ENCODE measurements at regions not wholly inside any gene's neighbourhood (a gene's known extent, or its start where the extent isn't known, plus 50 kb on each side); places are given as distances from the start of the nearest gene placed in this dataset.
"Not testable (repeated sequence)": the region's sequence is repeated elsewhere in the genome, so short reads cannot be mapped to it uniquely, and the experiment has no call there.

GRCh38 chr9:68627104-68627503 lies 77.9 kb upstream of the PIP5K1B start:
- no peak overlapping the region for H3K4me3 Mint-ChIP-seq
- no peaks in the 10 kb centered on the region for H3K4me1 Mint-ChIP-seq (ENCODE audit: low read depth in 2 of 2)
- no peaks in the 10 kb centered on the region for H3K36me3 Mint-ChIP-seq (ENCODE audit: insufficient read depth)
- no peak for ATAC-seq (replicated peaks)
- peaks cover 13 to 21% of the 10 kb centered on the region in 2 donors for H3K27me3 Mint-ChIP-seq
- no peaks in the 10 kb centered on the region for H3K9me3 Mint-ChIP-seq
- H3K27ac Mint-ChIP-seq, result no peak overlapping the region
- no peak for DNase-seq

GRCh38 chr9:68627594-68627993 lies 77.4 kb upstream of the PIP5K1B start:
- Mint-ChIP-seq H3K9me3 (no peaks in the 10 kb centered on the region), H3K36me3 (ENCODE audit: insufficient read depth) (no peaks in the 10 kb centered on the region), H3K27me3 (peaks cover 13 to 21% of the 10 kb centered on the region in 2 donors), H3K4me3 (no peak overlapping the region), H3K27ac (no peak overlapping the region), H3K4me1 (ENCODE audit: low read depth in 2 of 2) (no peaks in the 10 kb centered on the region)
- ATAC-seq (replicated peaks) (no peak), DNase-seq (no peak)

GRCh38 chr9:68629042-68629441 lies 76.0 kb upstream of the PIP5K1B start:
- ATAC-seq (replicated peaks), result no peak
- H3K27ac Mint-ChIP-seq, result no peak overlapping the region
- DNase-seq, result no peak
- no peak overlapping the region for H3K4me3 Mint-ChIP-seq
- H3K4me1 Mint-ChIP-seq (ENCODE audit: low read depth in 2 of 2), result no peaks in the 10 kb centered on the region
- H3K9me3 Mint-ChIP-seq, result no peaks in the 10 kb centered on the region
- H3K27me3 Mint-ChIP-seq, result peaks cover 6 to 10% of the 10 kb centered on the region in 2 donors
- H3K36me3 Mint-ChIP-seq (ENCODE audit: insufficient read depth), result no peaks in the 10 kb centered on the region

- DNase-seq (no peak), ATAC-seq (replicated peaks) (no peak)
- no peak overlapping the region for H3K4me3 Mint-ChIP-seq
- H3K9me3 Mint-ChIP-seq, result no peaks in the 10 kb centered on the region
- no peaks in the 10 kb centered on the region for H3K36me3 Mint-ChIP-seq (ENCODE audit: insufficient read depth)
- H3K4me1 Mint-ChIP-seq (ENCODE audit: low read depth in 2 of 2), result no peaks in the 10 kb centered on the region
- no peak overlapping the region for H3K27ac Mint-ChIP-seq
- H3K27me3 Mint-ChIP-seq, result peaks cover 11 to 13% of the 10 kb centered on the region in 2 donors
These were observed 73.2 kb upstream of the PIP5K1B start for GRCh38 chr9:68631811-68632210.

GRCh38 chr9:68637020-68637419 lies 68.0 kb upstream of the PIP5K1B start:
- H3K27me3 Mint-ChIP-seq, result peaks cover 13 to 23% of the 10 kb centered on the region in 2 donors
- no peak for DNase-seq
- no peak overlapping the region for H3K4me3 Mint-ChIP-seq
- H3K27ac Mint-ChIP-seq, result no peak overlapping the region
- H3K36me3 Mint-ChIP-seq (ENCODE audit: insufficient read depth), result no peaks in the 10 kb centered on the region
- no peaks in the 10 kb centered on the region for H3K4me1 Mint-ChIP-seq (ENCODE audit: low read depth in 2 of 2)
- ATAC-seq (replicated peaks), result no peak
- H3K9me3 Mint-ChIP-seq, result no peaks in the 10 kb centered on the region

GRCh38 chr9:68639261-68639660 lies 65.8 kb upstream of the PIP5K1B start:
- peaks cover 13 to 23% of the 10 kb centered on the region in 2 donors for H3K27me3 Mint-ChIP-seq
- not testable (repeated sequence) for H3K9me3 Mint-ChIP-seq; H3K27ac Mint-ChIP-seq; H3K36me3 Mint-ChIP-seq (ENCODE audit: insufficient read depth); H3K4me3 Mint-ChIP-seq; ATAC-seq (replicated peaks); DNase-seq; H3K4me1 Mint-ChIP-seq (ENCODE audit: low read depth in 2 of 2)

DNA sequence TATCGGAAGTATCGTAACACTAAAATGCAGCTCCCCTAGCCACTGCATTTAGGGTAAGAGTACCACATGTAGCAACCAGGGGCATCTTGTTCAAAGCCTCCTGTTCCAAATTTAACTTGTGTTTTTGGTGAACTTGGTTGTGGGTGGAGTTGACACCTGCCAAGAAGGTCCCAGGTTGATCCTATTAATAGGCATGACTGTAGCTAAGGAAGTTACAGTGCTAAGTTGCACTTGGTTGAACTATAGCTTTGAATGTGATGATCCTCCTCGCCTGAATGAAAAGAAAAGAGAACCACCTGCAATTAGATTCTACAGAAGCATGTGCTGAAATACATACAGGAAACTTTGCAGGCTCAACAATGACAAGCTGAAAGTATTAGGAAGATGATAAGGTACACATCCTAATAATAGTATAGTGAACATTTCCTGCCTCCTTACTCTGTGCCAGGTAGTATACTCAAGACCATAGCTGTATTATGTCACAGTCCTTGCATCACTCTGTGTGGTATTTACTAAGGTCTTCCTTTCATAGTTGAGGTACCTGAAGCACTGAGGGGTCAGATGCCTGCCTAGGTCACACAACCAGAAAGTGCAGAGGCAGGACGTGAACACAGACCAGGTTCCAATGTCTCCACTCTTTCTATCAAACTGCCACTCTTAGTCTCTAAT lies 64.5 kb upstream of the PIP5K1B start:
- no peaks in the 10 kb centered on the region for H3K9me3 Mint-ChIP-seq
- H3K27ac Mint-ChIP-seq, result no peak overlapping the region
- no peaks in the 10 kb centered on the region for H3K36me3 Mint-ChIP-seq (ENCODE audit: insufficient read depth)
- no peak for DNase-seq
- peaks cover 20 to 23% of the 10 kb centered on the region in 2 donors for H3K27me3 Mint-ChIP-seq
- H3K4me3 Mint-ChIP-seq, result no peak overlapping the region
- ATAC-seq (replicated peaks), result peak; percentile 26
- no peaks in the 10 kb centered on the region for H3K4me1 Mint-ChIP-seq (ENCODE audit: low read depth in 2 of 2)

- ATAC-seq (replicated peaks), result no peak
- no peaks in the 10 kb centered on the region for H3K9me3 Mint-ChIP-seq
- no peak for DNase-seq
- no peaks in the 10 kb centered on the region for H3K4me1 Mint-ChIP-seq (ENCODE audit: low read depth in 2 of 2)
- H3K4me3 Mint-ChIP-seq, result no peak overlapping the region
- H3K27ac Mint-ChIP-seq, result no peak overlapping the region
- no peaks in the 10 kb centered on the region for H3K36me3 Mint-ChIP-seq (ENCODE audit: insufficient read depth)
- peaks cover 16 to 17% of the 10 kb centered on the region in 2 donors for H3K27me3 Mint-ChIP-seq
These were observed 60.9 kb upstream of the PIP5K1B start for GRCh38 chr9:68643901-68644809.

- H3K4me3 Mint-ChIP-seq, result no peak overlapping the region
- DNase-seq, result no peak
- no peaks in the 10 kb centered on the region for H3K4me1 Mint-ChIP-seq (ENCODE audit: low read depth in 2 of 2)
- H3K27ac Mint-ChIP-seq, result no peak overlapping the region
- H3K27me3 Mint-ChIP-seq, result peaks cover 9 to 13% of the 10 kb centered on the region in 2 donors
- ATAC-seq (replicated peaks), result no peak
- no peaks in the 10 kb centered on the region for H3K36me3 Mint-ChIP-seq (ENCODE audit: insufficient read depth)
- no peaks in the 10 kb centered on the region for H3K9me3 Mint-ChIP-seq
These were observed 60.2 kb upstream of the PIP5K1B start for GRCh38 chr9:68644831-68645230.

DNA sequence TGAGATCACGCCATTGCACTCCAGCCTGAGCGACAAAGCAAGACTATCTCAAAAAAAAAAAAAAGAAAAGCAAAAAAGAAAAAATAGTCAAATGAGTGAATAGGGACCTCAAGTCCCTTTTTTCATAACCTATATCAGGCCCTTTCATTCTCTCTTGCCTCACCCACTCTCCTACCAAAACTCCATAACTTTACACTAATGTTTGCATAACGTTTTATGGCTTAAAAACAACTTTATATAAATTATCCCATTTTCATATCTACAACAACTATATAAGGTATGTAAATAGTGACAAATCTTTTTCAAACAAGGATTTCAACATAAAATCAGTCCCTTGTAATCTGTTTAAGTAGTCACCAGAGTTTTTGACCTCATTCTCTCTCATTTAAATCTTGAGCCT lies 56.9 kb upstream of the PIP5K1B start:
- no peak for ATAC-seq (replicated peaks)
- Mint-ChIP-seq H3K4me3 (no peak overlapping the region), H3K27ac (no peak overlapping the region)

GRCh38 chr9:68648971-68649370 lies 56.1 kb upstream of the PIP5K1B start:
- Mint-ChIP-seq H3K4me3 (no peak overlapping the region), H3K9me3 (no peaks in the 10 kb centered on the region), H3K27me3 (peaks cover 34 to 41% of the 10 kb centered on the region in 2 donors), H3K4me1 (ENCODE audit: low read depth in 2 of 2) (no peaks in the 10 kb centered on the region), H3K36me3 (ENCODE audit: insufficient read depth) (no peaks in the 10 kb centered on the region), H3K27ac (no peak overlapping the region)
- ATAC-seq (replicated peaks), result no peak
- no peak for DNase-seq

More for the DNA sequence above, 56.9 kb upstream of the PIP5K1B start:
- Mint-ChIP-seq H3K36me3 (ENCODE audit: insufficient read depth) (no peaks in the 10 kb centered on the region), H3K9me3 (no peaks in the 10 kb centered on the region), H3K4me1 (ENCODE audit: low read depth in 2 of 2) (no peaks in the 10 kb centered on the region), H3K27me3 (peaks cover 27 to 33% of the 10 kb centered on the region in 2 donors)
- DNase-seq, result no peak

DNA sequence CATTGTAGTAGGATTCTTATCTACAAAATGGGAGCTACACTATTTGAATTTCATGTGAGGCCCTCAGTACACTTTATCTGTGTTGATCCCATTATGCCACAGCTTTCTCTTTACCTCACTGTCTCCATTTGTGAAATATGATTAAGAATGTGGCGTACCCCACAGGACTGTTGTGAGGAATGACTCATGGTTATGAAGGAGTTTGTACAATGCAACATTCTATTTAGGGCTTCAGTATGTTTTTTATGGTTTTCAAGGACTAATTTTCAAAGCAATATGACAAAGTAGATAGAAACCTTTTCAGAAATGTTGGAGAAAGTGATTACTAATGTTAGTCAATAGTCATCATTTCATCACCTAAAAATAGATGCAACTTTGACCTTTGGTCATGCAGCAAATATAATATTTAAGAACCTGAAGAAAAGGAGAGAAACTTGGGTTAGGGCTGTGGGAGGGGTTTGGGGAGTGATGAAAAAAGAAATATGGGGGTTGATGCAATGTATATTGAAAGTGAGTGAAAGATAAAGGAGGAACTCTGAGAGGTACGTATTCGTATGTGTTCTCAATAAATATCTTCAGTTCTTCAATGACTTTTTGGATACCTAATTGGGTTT lies 53.7 kb upstream of the PIP5K1B start:
- H3K27me3 Mint-ChIP-seq, result peaks cover 40 to 42% of the 10 kb centered on the region in 2 donors
- DNase-seq, result no peak
- H3K4me3 Mint-ChIP-seq, result no peak overlapping the region
- no peak overlapping the region for H3K27ac Mint-ChIP-seq
- ATAC-seq (replicated peaks), result no peak
- no peaks in the 10 kb centered on the region for H3K9me3 Mint-ChIP-seq
- H3K4me1 Mint-ChIP-seq (ENCODE audit: low read depth in 2 of 2), result no peaks in the 10 kb centered on the region
- no peaks in the 10 kb centered on the region for H3K36me3 Mint-ChIP-seq (ENCODE audit: insufficient read depth)

- no peaks in the 10 kb centered on the region for H3K36me3 Mint-ChIP-seq (ENCODE audit: insufficient read depth)
- H3K9me3 Mint-ChIP-seq, result no peaks in the 10 kb centered on the region
- no peak for ATAC-seq (replicated peaks)
- no peak for DNase-seq
- H3K27ac Mint-ChIP-seq, result no peak overlapping the region
- H3K4me1 Mint-ChIP-seq (ENCODE audit: low read depth in 2 of 2), result no peaks in the 10 kb centered on the region
- H3K4me3 Mint-ChIP-seq, result no peak overlapping the region
- peaks cover 43 to 51% of the 10 kb centered on the region in 2 donors for H3K27me3 Mint-ChIP-seq
These were observed 51.9 kb upstream of the PIP5K1B start for GRCh38 chr9:68653141-68653595.

Data from effector memory CD8-positive, alpha-beta T cell (primary cell).